DND-41 (cell line): ENCODE measurements at regions not wholly inside any gene's neighbourhood (a gene's known extent, or its start where the extent isn't known, plus 50 kb on each side); places are given as distances from the start of the nearest gene placed in this dataset.

Experiments
- EZH2 ChIP-seq: IDR thresholded peaks from 3 replicates; pipeline ENCODE4 v1.6.1; 2012; ENCODE audit warnings: borderline replicate concordance, low read depth, mild to moderate bottlenecking, moderate library complexity, low read length, inconsistent platforms; ENCODE audit not compliant: severe bottlenecking
- TF ChIP-seq, protein P1 (sequence below): IDR thresholded peaks from 2 replicates; pipeline ENCODE4 v1.5.1; 2012; ENCODE audit warnings: borderline replicate concordance, low read length, moderate library complexity, mild to moderate bottlenecking; ENCODE audit not compliant: poor library complexity, severe bottlenecking; ENCODE audit errors: extremely low read depth

DNA sequence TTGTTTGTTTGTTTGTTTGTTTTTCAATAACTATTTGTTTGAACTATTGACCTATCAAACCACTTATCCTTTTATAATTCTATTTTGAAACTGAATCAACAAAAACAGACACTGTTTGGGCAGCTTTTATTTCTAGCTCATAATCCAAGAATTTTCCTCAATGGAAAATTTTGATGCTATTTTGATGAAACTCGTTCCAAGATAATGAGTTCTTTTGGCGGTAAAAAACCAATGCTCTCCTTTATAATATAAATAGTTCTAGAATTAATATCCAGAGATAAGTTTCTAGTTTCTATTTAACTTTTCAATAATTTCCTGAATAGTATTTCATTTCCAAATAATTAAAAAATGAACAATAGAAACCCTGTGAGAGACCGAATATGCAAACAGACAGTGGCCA lies 146.5 kb upstream of the EDNRB start:
- TF ChIP-seq, protein P1, sequence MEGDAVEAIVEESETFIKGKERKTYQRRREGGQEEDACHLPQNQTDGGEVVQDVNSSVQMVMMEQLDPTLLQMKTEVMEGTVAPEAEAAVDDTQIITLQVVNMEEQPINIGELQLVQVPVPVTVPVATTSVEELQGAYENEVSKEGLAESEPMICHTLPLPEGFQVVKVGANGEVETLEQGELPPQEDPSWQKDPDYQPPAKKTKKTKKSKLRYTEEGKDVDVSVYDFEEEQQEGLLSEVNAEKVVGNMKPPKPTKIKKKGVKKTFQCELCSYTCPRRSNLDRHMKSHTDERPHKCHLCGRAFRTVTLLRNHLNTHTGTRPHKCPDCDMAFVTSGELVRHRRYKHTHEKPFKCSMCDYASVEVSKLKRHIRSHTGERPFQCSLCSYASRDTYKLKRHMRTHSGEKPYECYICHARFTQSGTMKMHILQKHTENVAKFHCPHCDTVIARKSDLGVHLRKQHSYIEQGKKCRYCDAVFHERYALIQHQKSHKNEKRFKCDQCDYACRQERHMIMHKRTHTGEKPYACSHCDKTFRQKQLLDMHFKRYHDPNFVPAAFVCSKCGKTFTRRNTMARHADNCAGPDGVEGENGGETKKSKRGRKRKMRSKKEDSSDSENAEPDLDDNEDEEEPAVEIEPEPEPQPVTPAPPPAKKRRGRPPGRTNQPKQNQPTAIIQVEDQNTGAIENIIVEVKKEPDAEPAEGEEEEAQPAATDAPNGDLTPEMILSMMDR: no peak
- no peak for TF ChIP-seq EZH2
